HL-60 (cell line): ENCODE measurements at regions not wholly inside any gene's neighbourhood (a gene's known extent, or its start where the extent isn't known, plus 50 kb on each side); places are given as distances from the start of the nearest gene placed in this dataset.

Source experiments
- DNase-seq, 2 experiments: peaks; one replicate each; pipeline ENCODE4 v3.0.0-alpha.2; 2010 to 2020; ENCODE audit warnings: low read depth in 1 of 2, low spot score in 1 of 2
- H3K27ac ChIP-seq: fragments of 250-450 bp; sonication (Bioruptor Pico); replicated peaks from 2 replicates; pipeline ENCODE4 v1.5.1; 2020; ENCODE audit warnings: mild to moderate bottlenecking, moderate library complexity
- H3K27me3 ChIP-seq: fragments of 250-450 bp; sonication (Bioruptor Pico); 2 replicates; pipeline ENCODE4 v1.5.1; 2021; ENCODE audit warnings: mild to moderate bottlenecking, moderate library complexity; ENCODE audit not compliant: insufficient read depth, poor library complexity, severe bottlenecking
- H3K4me3 ChIP-seq: replicated peaks from 2 replicates; pipeline ENCODE4 v1.5.1; 2011; ENCODE audit warnings: mild to moderate bottlenecking, control low read depth, low read length; ENCODE audit not compliant: insufficient read depth
- GABPA ChIP-seq: IDR thresholded peaks from 2 replicates; pipeline ENCODE4 v1.6.1; 2012; ENCODE audit warnings: low read depth
- POLR2AphosphoS5 ChIP-seq: IDR thresholded peaks from 2 replicates; pipeline ENCODE4 v1.6.1; 2012; ENCODE audit warnings: low read depth
- SPI1 ChIP-seq: IDR thresholded peaks from 2 replicates; pipeline ENCODE4 v1.6.1; 2012; ENCODE audit warnings: low read depth, mild to moderate bottlenecking, borderline replicate concordance
- TF ChIP-seq, protein P1 (sequence below): IDR thresholded peaks from 2 replicates; pipeline ENCODE4 v1.6.1; 2012; ENCODE audit warnings: low read depth; ENCODE audit not compliant: insufficient replicate concordance
- TF ChIP-seq, protein P2 (sequence below): IDR thresholded peaks from one replicate; pipeline ENCODE4 v1.5.1; 2011; ENCODE audit warnings: low read length, control low read depth, inconsistent platforms; ENCODE audit not compliant: insufficient read depth

- Histone ChIP-seq H3K27me3 (no peaks in the 10 kb centered on the region), H3K27ac (no peak overlapping the region), H3K4me3 (no peak overlapping the region)
- no peak for DNase-seq
- no peak for TF ChIP-seq SPI1
- TF ChIP-seq, protein P1, sequence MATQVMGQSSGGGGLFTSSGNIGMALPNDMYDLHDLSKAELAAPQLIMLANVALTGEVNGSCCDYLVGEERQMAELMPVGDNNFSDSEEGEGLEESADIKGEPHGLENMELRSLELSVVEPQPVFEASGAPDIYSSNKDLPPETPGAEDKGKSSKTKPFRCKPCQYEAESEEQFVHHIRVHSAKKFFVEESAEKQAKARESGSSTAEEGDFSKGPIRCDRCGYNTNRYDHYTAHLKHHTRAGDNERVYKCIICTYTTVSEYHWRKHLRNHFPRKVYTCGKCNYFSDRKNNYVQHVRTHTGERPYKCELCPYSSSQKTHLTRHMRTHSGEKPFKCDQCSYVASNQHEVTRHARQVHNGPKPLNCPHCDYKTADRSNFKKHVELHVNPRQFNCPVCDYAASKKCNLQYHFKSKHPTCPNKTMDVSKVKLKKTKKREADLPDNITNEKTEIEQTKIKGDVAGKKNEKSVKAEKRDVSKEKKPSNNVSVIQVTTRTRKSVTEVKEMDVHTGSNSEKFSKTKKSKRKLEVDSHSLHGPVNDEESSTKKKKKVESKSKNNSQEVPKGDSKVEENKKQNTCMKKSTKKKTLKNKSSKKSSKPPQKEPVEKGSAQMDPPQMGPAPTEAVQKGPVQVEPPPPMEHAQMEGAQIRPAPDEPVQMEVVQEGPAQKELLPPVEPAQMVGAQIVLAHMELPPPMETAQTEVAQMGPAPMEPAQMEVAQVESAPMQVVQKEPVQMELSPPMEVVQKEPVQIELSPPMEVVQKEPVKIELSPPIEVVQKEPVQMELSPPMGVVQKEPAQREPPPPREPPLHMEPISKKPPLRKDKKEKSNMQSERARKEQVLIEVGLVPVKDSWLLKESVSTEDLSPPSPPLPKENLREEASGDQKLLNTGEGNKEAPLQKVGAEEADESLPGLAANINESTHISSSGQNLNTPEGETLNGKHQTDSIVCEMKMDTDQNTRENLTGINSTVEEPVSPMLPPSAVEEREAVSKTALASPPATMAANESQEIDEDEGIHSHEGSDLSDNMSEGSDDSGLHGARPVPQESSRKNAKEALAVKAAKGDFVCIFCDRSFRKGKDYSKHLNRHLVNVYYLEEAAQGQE = no peak
- TF ChIP-seq, protein P2, sequence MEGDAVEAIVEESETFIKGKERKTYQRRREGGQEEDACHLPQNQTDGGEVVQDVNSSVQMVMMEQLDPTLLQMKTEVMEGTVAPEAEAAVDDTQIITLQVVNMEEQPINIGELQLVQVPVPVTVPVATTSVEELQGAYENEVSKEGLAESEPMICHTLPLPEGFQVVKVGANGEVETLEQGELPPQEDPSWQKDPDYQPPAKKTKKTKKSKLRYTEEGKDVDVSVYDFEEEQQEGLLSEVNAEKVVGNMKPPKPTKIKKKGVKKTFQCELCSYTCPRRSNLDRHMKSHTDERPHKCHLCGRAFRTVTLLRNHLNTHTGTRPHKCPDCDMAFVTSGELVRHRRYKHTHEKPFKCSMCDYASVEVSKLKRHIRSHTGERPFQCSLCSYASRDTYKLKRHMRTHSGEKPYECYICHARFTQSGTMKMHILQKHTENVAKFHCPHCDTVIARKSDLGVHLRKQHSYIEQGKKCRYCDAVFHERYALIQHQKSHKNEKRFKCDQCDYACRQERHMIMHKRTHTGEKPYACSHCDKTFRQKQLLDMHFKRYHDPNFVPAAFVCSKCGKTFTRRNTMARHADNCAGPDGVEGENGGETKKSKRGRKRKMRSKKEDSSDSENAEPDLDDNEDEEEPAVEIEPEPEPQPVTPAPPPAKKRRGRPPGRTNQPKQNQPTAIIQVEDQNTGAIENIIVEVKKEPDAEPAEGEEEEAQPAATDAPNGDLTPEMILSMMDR = no peak
- TF ChIP-seq GABPA = no peak
Measured at GRCh38 chr3:14289590-14290461, 111.2 kb downstream of the LSM3 start.

DNA sequence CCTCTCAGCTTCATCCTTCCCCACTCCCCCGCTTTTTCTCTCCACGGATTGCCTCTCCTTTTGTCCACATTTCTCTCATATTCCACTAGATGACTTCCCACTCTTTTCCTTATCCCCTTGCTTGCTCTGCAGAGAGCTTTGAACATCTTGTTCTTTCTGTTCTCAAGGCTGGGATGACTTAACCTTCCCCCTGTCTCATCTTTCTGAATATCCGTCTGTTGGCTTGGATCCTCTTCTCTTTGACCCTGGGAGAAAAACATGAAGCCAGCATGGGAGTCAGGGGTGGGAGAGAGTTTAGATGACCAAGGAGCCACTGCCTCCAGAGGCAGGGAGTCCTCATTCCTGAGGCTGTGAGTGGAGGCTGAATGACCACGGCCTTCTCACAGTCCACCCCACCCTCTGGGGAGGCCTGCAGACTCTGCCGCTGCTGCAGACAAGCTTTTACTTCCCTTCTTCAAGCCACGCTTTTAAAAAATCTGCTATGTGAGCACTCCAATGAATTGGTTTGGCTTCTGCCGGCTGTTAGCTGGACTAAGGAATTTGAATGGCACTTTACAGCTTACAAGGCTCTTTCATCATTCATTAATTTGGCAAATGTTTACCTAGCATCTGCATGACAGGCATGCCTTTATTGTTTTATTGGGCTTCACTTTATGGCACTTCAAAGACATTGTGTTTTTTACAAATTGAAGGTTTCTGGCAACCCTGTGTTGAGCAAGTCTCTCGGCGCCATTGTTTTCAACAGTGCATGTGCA lies 111.6 kb upstream of the SLC6A6 start:
- Histone ChIP-seq H3K4me3 (no peak overlapping the region), H3K27ac (no peak overlapping the region), H3K27me3 (no peaks in the 10 kb centered on the region)
- TF ChIP-seq GABPA (no peak), POLR2AphosphoS5 (no peak), SPI1 (no peak)
- TF ChIP-seq, protein P2 = no peak
- TF ChIP-seq, protein P1 = no peak
- DNase-seq = no peak

DNA sequence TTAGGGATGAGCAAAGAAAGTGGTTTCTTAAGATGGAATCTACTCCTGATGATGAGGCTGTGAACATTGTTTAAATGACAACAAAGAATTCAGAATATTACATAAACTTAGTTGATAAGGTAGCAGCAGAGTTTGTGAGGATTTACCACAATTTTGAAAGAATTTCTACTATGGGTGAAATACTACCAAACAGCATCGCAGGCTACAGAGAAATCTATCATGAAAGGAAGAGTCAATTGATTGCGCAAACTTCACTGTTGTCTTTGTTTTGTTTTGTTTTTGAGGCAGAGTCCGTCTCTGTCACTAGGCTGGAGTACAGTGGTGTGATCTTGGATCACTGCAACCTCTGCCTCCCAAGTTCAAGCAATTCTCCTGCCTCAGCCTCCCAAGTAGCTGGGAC lies 107.4 kb upstream of the SLC6A6 start:
- H3K27ac ChIP-seq = no peak overlapping the region
- no peak for DNase-seq
- no peaks in the 10 kb centered on the region for H3K27me3 ChIP-seq
- H3K4me3 ChIP-seq = no peak overlapping the region
- TF ChIP-seq POLR2AphosphoS5 (no peak), SPI1 (no peak), GABPA (no peak)
- TF ChIP-seq, protein P1 = no peak
- TF ChIP-seq, protein P2 = no peak
